Adrenal gland (tissue), 9 donors: ENCODE measurements at regions not wholly inside any gene's neighbourhood (a gene's known extent, or its start where the extent isn't known, plus 50 kb on each side); places are given as distances from the start of the nearest gene placed in this dataset.
A peak's percentile ranks its signal among the peaks of the same experiment; 100 is the strongest.

Experiments used
- DNase-seq, 7 donors: peaks; one replicate each; pipeline ENCODE4 v3.0.0-alpha.2; 2019 to 2020
- H3K27ac ChIP-seq, 5 donors: fragments of 200-600 bp; sonication (generic) in 4 of 5; 1 replicate in 3 of 5; 2 replicates in 2 of 5; pipeline versions ENCODE4 v1.5.1 to v1.8.0; 2016 to 2020; ENCODE audit warnings: mild to moderate bottlenecking in 1 of 5
- H3K27me3 ChIP-seq: fragments of 200-600 bp; 2 replicates; pipeline ENCODE4 v1.8.0; 2021
- H3K36me3 ChIP-seq, 2 donors: fragments of 200-600 bp; replicated peaks in 1 of 2; 1 replicate in 1 of 2; 2 replicates in 1 of 2; pipeline versions ENCODE4 v1.5.1 to v1.8.0; 2018 to 2022
- H3K4me1 ChIP-seq, 2 donors: fragments of 200-600 bp; replicated peaks in 1 of 2; 1 replicate in 1 of 2; 2 replicates in 1 of 2; pipeline versions ENCODE4 v1.5.1 to v1.8.0; 2018 to 2021
- H3K4me3 ChIP-seq, 4 donors: fragments of 200-600 bp; sonication (generic) in 3 of 4; one replicate each; pipeline ENCODE4 v1.5.1; 2016 to 2018
- H3K9me3 ChIP-seq, 3 donors: fragments of 200-600 bp; sonication (generic) in 1 of 3; replicated peaks in 1 of 3; 1 replicate in 2 of 3; 2 replicates in 1 of 3; pipeline versions ENCODE4 v1.5.1 to v1.8.0; 2016 to 2021
- CTCF ChIP-seq, 6 experiments: fragments of 450-650 bp in 4 of 6; fragments of 200-600 bp in 2 of 6; sonication (generic) in 1 of 6; IDR thresholded peaks; 1 replicate in 5 of 6; 2 replicates in 1 of 6; pipeline versions ENCODE4 v1.5.1 to v1.8.0; 2016 to 2021; ENCODE audit warnings: antibody characterized with exemption in 6 of 6, mild to moderate bottlenecking in 2 of 6, moderate library complexity in 1 of 6
- POLR2A ChIP-seq, 2 donors: fragments of 450-650 bp; IDR thresholded peaks; one replicate each; pipeline ENCODE4 v1.6.1; 2017; ENCODE audit warnings: antibody characterized with exemption in 2 of 2, mild to moderate bottlenecking in 2 of 2, moderate library complexity in 1 of 2
- WGBS, 4 donors: extraction: QIAGEN DNeasy Blood & Tissue Kit in 2 of 4; methylation state at CpG; one replicate each; pipeline versions ENCODE4 v1.1.5 to v1.1.7; 2013 to 2017; 5-methylcytosine and 5-hydroxymethylcytosine counted together
- intact Hi-C, 2 donors: fragments of 100-400 bp; cut with DNase I; formaldehyde crosslinking; loops; one replicate each; pipeline versions ENCODE4 v1.14.1 to v1.15.0; 2022 to 2023
- donor health status: healthy with polysubstance abuse.
- donor health status: Bipolar disorder and iron deficiency.
- donor health status: DM: yes; HTN: yes; CAD: no.
- donor health status: DM: no; HTN: no; CAD: no.
- donor health status: DM: no; HTN: no; CAD: no.

GRCh38 chr6:153702671-153703070, 336.4 kb upstream of the OPRM1 start:
- no peak for TF ChIP-seq CTCF (IDR thresholded peaks at IDR 0.05)
- no peak for TF ChIP-seq POLR2A (IDR thresholded peaks at IDR 0.05)
- H3K4me3 ChIP-seq: no peak overlapping the region
- no peaks in the 10 kb centered on the region for H3K27me3 ChIP-seq
- 63 to 82% (median 70%) methylated on average over 2 of the region's 2 CpGs for WGBS, 4 donors
- DNase-seq: no peak
- intact Hi-C loops: no loop called here
- H3K36me3 ChIP-seq: no peaks in the 10 kb centered on the region
- no peak overlapping the region for H3K27ac ChIP-seq
- H3K9me3 ChIP-seq: no peaks in the 10 kb centered on the region
- no peaks in the 10 kb centered on the region for H3K4me1 ChIP-seq

- WGBS, 4 donors: 45 to 74% (median 63%) methylated on average over 2 of the region's 2 CpGs
- intact Hi-C loops: no loop called here
Measured at GRCh38 chr6:153698637-153699036, 340.4 kb upstream of the OPRM1 start.

GRCh38 chr6:153698001-153698400, 341.0 kb upstream of the OPRM1 start:
- peak in 1 of 7 donors; percentile 10 for DNase-seq
- no peak overlapping the region for H3K4me3 ChIP-seq
- H3K36me3 ChIP-seq: no peaks in the 10 kb centered on the region
- WGBS, 4 donors: 48 to 68% (median 56%) methylated on average over 5 of the region's 5 CpGs
- no peaks in the 10 kb centered on the region for H3K4me1 ChIP-seq
- TF ChIP-seq POLR2A (IDR thresholded peaks at IDR 0.05): no peak
- TF ChIP-seq CTCF (IDR thresholded peaks at IDR 0.05): no peak
- no peaks in the 10 kb centered on the region for H3K9me3 ChIP-seq
- intact Hi-C loops: no loop called here
- no peaks in the 10 kb centered on the region for H3K27me3 ChIP-seq
- H3K27ac ChIP-seq: no peak overlapping the region

More at GRCh38 chr6:153698637-153699036, 340.4 kb upstream of the OPRM1 start:
- Histone ChIP-seq H3K36me3 (no peaks in the 10 kb centered on the region), H3K27ac (no peak overlapping the region), H3K4me3 (no peak overlapping the region), H3K4me1 (no peaks in the 10 kb centered on the region), H3K9me3 (no peaks in the 10 kb centered on the region), H3K27me3 (no peaks in the 10 kb centered on the region)
- no peak for DNase-seq
- TF ChIP-seq CTCF (IDR thresholded peaks at IDR 0.05): no peak
- TF ChIP-seq POLR2A (IDR thresholded peaks at IDR 0.05): no peak

GRCh38 chr6:153677522-153677921, 361.5 kb upstream of the OPRM1 start:
- no peak for TF ChIP-seq POLR2A (IDR thresholded peaks at IDR 0.05)
- no peak for TF ChIP-seq CTCF (IDR thresholded peaks at IDR 0.05)
- intact Hi-C loops: no loop called here
- H3K36me3 ChIP-seq: no peaks in the 10 kb centered on the region
- no peaks in the 10 kb centered on the region for H3K4me1 ChIP-seq
- H3K9me3 ChIP-seq: no peaks in the 10 kb centered on the region
- no peak for DNase-seq
- 39 to 58% (median 57%) methylated on average over 2 of the region's 2 CpGs for WGBS, 4 donors
- no peak overlapping the region for H3K27ac ChIP-seq
- no peak overlapping the region for H3K4me3 ChIP-seq
- no peaks in the 10 kb centered on the region for H3K27me3 ChIP-seq
